ENCODE measurements at regions not wholly inside any gene's neighbourhood (a gene's known extent, or its start where the extent isn't known, plus 50 kb on each side); places are given as distances from the start of the nearest gene placed in this dataset.

GRCh38 chr13:72341904-72342303, 385.5 kb downstream of the MZT1 start:
- no peak for TF ChIP-seq POLR2A (IDR thresholded peaks at IDR 0.05)
- TF ChIP-seq, protein P1, sequence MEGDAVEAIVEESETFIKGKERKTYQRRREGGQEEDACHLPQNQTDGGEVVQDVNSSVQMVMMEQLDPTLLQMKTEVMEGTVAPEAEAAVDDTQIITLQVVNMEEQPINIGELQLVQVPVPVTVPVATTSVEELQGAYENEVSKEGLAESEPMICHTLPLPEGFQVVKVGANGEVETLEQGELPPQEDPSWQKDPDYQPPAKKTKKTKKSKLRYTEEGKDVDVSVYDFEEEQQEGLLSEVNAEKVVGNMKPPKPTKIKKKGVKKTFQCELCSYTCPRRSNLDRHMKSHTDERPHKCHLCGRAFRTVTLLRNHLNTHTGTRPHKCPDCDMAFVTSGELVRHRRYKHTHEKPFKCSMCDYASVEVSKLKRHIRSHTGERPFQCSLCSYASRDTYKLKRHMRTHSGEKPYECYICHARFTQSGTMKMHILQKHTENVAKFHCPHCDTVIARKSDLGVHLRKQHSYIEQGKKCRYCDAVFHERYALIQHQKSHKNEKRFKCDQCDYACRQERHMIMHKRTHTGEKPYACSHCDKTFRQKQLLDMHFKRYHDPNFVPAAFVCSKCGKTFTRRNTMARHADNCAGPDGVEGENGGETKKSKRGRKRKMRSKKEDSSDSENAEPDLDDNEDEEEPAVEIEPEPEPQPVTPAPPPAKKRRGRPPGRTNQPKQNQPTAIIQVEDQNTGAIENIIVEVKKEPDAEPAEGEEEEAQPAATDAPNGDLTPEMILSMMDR (IDR thresholded peaks at IDR 0.05), result no peak
